A172 (cell line): ENCODE measurements at regions not wholly inside any gene's neighbourhood (a gene's known extent, or its start where the extent isn't known, plus 50 kb on each side); places are given as distances from the start of the nearest gene placed in this dataset.
"Not testable (repeated sequence)": the region's sequence is repeated elsewhere in the genome, so short reads cannot be mapped to it uniquely, and the experiment has no call there.

ENCODE experiments used
- DNase-seq: peaks from one replicate; pipeline ENCODE4 v3.0.0-alpha.2; 2015; ENCODE audit warnings: low spot score

DNA sequence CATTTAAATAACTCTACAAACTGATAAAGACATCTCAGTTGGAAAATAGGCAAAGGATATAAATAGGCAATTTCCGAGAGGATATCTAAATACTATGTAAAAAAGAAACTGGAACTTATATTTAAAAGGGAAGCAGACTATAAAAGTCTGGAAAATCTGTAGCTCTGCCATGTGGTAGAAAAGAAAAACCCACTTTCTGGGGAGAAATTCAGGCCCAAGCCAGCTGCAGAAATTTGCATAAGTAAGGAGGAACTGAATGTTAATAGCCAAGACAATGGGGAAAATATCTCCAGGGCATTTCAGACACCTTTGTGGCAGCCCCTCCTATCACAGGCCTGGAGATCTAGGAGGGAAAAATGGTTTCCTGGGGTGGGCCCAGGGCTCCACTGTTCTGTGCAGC, 97.8 kb upstream of the ZBED5 start:
- no peak for DNase-seq

DNA sequence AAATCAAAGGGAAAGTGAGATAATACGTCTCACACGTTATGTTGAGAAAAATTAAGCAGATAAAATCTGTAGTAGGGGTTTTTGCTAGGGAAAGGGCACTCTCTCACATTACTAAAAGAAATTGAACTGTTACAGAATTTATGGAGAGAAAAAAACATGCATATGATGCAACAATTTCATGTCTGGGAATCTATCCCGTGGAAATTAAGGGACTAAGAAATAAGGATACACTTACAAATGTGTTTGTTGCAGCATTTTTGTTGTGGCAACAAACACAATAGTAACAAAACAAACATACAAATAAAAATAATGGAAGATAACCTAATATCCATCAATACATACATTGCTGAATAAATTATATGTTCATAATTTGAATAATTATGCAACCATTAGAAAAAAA, 96.3 kb upstream of the ZBED5 start:
- DNase-seq = no peak

DNA sequence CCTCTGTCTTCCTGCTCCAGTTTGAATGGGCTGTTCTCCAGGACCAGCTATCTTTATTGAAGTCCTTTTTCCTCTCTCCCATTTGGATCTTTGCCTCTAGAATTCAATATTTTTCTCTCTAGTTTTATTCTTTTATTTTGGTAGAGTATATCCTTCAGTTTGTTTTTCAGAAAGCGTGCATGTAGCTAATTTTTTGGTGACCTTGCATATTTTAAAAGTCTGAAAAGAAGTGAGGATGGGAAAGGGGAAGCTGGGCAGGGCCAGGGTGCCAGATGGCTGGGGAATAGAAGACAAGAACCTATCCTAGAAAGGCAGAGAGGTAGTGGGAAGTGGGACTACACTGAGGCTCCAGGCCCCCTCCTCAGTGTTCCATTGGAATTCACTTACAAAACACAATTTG, 95.0 kb upstream of the ZBED5 start:
- no peak for DNase-seq

DNA sequence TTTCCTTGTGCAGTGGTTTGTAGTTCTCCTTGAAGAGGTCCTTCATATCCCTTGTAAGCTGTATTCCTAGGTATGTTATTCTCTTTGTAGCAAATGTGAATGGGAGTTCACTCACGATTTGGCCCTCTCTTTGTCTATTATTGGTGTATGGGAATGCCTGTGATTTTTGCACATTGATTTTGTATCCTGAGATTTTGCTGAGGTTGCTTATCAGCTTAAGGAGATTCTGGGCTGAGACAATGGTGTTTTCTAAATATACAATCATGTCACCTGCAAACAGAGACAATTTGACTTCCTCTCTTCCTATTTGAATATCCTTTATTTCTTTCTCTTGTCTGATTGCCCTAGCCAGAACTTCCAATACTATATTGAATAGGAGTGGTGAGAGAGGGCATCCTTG, 90.1 kb upstream of the ZBED5 start:
- not testable (repeated sequence) for DNase-seq

DNA sequence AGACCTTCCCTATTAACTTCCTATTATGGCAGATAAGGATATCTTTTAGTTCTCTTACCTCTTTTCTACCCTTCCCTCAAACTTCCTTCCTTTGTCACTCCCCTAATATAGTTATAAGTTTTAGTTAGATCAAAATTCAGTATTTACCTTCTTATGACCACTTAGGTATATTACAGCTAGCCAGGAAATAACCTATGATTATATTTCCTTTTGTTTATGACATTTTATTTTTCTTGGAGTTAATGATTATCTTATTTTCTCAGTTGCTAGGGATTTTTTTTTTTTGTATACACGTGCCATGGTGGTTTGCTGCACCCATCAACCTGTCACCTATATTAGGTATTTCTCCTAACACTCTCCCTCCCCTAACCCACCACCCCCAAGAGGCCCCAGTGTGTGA, 88.2 kb upstream of the ZBED5 start:
- no peak for DNase-seq

DNA sequence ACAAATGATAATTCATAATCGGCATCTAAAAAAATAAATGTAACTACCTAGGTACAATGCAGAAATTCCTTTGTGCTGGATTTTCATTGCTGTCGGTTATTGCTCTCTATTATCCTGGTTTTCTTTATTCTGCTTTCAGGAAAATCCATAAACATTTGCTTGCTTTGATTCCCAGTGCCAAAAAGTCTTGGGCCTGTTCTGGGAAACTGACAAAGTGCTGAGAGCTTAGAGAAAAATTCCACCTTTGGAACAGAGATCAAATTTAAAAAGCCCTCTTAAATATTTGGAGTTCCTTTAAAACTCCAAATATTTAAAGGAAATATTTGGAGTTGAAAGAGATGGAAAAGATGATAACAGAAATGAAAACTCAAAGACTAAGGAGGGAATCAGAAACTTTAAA, 87.3 kb upstream of the ZBED5 start:
- no peak for DNase-seq

DNA sequence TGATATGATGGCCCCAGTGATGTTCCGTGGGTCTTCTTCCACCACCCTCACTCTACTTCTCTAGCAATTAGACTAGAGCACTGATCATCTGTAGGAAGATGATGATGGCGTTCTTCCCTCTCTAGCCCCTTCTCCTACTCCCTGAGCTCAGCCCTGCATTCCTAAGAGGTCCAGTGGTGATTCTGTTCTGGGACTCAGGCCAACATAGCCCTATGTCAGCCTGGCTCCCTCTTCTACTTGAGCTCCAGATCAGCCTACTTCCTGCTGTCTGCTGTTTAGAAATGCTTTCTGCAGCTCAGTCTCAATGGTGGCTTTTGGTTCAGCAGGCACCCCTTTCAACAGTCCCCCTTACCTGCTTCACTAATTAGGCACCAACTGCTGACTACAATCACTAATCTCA, 86.1 kb upstream of the ZBED5 start:
- DNase-seq = no peak

DNA sequence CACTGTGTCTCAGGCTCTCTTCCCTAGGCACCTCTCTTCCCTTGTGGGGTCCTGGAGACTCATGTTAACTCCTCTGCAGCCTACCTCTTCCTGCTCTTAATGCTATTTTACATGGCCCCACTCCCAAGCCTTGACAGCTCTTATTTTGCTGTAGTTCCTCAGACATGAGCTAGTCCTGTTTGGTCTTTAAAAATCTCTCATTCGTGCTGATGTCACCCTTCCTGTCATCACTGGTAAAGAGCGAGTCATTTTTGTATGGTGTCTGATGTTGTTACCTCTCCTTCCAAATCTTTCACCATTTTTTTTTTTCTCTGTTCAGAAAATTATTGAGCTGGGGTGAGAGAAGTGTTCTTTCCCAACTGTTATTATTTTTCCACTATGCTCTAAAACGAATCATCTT, 84.8 kb upstream of the ZBED5 start:
- DNase-seq = no peak

DNA sequence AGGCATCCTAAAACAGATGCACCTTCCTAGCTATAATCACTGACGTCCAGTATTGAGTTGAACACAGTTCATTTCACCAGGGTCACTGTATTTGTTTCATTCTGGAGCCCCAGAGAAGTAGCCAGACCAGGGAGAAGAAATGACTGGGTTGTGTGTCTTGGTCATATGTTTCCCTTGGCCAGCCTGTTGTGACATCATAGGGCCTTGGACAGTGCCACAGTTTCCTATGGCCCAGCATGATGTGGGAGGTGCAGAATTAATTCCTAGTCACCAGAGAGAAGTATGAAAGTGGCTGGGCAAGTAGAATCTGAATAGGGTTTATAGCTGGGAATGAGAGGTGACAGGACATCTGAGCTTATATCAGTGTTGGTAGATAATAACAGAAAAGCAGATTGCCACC, 84.0 kb upstream of the ZBED5 start:
- DNase-seq = no peak

DNA sequence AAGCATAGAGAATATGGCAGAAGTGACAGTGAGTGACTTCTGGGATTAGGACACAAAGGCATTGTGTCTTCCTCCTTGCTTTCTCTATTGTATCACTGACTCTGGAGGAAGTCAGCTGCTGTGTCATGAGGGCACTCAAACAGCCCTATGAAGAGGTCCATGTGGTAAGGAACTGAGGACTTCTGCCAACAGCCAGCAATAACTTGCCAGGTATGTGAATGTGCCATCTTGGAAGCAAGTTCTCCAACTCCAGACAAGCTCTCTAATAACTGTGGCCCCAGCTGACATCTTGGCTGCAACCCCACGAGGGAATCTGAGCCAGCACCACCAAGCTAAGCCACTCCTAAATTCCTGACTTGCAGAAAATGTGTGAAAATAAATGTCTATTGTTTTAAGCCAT, 83.6 kb upstream of the ZBED5 start:
- no peak for DNase-seq

DNA sequence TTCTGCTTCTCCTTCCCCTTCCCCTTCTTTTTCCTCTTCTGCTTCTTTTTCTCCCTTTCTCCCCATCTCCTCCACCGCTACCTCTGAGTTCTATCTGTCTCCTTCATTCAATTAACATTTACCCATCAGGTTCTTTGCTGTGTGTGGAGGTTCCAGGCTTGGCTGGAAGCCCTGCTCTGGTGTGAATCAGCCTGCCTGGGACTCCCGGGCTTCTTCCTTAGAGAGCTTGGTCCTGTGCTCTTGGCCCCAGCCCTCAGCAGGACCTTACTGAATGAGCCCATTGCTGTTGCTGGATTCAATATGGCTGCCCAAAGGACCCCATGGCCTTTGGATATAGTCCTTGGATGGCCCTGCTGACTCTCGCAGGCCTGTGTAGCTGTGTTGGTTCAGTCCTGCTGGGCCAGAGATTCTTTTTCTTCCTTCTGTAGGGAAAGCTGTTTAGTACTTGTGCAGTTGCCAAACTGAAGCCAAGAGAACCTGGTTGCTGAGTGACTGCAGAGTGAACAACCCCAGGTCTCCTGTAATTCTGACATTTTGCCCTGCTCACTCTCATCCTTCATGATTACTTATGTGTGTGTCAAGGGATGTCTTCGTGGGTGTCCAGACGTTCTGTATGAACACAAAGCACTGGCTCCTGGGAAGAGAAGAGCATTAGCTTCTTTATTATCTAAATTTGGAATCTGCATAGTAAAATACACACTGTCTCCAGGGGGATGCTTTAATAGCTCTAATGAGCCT, 81.0 kb upstream of the ZBED5 start:
- no peak for DNase-seq

DNA sequence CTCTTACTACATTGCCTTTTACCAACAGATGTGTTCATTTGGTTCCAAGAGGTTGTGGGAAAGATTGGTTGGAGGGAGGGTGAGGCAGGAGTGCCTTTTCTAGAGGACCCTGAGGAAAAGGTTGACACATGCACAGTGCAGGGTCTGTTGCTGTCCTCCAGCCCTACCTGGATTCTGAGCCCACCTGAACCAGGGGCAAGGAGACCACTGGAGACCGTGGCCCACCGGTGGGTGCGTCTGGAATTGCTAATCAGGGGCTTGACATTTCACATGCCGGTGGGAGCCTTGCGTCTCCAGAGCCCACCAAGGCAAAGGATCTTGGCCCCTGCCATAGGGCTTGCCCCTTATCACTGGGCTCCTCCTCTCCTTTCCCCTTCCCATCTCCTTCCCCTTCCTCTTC, 80.4 kb upstream of the ZBED5 start:
- no peak for DNase-seq

DNA sequence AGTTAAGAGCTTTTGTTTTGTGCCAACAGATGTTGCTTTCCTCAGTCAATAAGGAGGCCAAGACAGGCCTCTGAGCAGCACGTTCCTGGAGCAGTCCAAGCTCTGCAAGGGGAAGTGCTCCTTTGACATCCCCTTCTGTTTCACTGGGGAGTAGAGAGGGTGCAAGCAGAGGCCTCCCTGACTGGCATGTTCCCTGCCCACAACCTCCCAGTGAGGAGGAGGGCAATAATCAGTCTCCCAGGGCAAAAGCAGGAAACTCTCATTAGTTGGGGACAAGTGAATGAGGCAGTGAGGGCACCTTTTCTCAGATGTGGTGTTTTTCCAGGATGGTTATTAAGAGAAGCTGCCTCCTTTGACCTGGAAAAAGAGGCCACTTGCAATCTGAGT, 79.5 kb upstream of the ZBED5 start:
- DNase-seq = no peak

DNA sequence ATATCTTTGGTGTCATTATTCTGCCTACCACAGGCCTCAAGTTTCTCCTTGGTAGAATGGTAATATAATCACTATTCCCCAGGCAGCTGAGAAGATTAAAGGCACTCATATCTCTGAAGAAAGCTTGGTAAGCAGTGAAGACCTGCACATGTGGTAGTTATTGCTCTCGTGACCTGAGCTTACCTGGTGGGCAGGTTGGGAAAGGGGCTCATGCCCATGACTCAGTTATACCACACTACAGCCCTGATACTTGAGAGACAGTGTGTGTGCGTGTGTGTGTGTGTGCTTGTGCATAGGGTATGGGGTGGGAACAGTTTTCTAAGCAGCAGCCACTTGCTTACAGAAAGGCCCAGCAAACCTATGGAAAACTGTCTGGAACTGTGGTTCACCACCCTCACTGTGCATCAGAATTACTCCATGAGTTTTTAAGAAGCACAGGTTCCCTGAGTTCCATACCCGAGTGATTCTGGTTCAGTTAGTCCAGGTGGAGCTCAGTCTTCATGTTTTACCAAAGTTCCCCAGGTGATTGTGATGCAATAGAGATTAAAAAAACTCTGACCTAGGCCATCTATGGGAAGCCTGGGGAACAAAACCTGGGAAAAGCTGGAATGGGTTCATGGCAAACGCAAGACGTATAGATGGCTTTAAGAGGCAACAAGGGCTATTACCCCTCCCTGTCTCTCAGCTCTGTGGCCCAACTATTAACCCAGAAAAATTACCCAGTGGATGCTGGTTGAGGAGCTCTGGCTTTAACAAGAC, 79.0 kb upstream of the ZBED5 start:
- no peak for DNase-seq

DNA sequence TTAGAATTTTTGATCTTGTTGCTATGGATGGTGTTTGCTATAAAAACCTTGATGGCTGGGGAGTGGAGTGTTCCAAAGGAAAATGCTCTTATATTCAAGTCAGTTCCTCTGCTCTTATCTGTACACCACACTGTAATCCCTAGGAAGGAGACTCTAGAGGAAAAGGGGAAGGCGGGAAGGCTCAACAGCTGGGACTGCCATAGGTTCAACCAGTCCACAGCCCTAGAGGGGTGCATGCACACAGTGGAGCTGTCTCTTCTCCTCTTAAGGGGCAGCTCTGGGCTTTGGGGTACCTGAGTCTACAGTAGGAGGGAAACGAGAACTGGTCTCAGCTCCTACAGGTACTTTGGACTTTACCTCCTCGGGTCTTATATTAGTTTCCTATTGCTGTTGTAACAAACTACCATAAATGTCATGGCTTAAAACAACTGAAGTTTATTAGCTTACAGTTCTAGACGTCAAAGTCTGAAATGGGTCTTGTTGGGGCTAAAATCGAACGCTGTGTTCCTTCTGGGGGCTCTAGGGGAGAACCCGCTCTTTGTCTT, 77.2 kb upstream of the ZBED5 start:
- no peak for DNase-seq

DNA sequence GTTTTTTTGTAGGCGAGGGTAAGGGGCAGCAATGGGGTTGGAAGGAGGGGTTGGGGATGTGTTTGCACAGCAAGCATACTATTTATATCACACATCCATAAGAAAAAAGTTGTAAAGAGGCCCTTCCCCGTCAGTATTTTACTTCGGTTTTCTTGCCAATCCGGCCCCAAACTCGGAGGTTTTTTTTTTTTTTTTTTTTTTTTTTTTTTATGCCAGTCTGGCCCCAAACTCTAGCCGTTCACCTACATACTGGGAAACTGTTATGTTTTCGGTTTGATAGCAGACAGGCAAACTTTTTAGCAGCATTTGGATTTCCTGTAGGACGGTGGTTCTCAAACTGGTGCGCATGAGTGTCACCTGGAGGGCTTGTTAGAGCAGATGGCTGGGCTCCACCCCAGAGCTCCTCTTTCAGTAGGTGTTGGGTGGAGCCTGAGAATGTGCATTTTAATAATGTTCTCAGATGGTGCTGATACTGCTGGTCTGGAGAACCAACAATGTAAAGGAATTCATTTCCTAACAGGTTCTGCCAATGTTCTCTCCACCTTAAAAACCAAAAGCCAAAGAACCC, 76.5 kb upstream of the ZBED5 start:
- DNase-seq = no peak

DNA sequence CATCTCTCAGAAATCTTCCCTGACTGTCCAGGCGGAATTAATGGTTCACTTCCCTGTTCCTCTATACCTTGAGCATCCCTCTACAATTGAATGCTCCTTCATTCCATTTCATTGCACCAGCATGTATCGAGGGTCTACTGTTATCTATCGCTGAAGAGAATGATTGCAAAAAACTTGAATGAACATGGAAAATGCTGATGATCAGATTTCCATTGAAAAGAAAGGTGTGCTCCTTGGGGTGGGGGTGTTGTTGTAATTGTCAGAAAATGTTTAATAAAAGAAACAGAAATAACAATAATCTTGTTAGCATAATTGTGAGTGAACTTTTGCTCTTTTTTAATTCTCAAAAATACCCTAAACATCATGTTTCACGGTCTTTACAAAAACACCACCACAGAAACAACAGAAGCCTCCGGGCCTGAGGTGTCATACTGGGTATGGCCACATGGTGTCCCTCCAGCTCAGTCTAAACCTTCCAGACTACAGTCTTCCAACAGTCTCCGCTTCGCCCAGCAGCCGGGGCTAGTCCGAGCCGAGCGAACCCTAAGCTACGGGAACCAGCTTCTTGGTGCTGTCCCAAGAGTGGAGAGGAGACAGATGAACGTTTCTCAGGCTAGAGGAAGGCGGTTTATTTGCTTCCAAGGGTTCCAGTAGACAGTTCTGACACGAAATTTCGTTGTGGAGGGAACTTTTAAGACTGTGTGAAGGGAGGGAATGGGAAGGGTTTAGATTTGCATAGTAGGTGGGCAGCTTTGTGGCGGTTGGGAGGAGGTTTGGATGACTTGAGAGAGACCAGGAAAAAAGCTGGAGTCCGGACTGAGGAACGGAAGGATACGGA, 75.8 kb upstream of the ZBED5 start:
- peak; percentile 90 for DNase-seq

DNA sequence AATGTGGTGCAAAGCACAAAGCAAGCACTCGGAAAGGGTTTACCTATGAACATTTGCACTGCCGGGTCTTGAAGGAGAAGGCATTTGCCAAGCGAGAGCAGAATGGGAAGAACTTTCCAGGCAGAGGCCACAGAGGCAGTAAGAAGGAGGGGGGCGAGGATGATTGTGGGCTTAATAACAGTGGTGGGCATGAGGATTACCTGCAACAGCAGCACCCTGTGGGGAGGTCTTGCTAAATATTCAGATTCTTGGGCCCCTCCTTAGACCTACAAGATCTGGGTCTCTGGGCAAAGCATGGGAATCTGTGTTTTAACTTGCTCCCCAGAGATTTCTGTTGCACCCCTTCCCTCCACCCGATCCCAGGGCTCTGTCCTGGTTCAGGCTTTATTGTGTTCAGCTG, 75.1 kb upstream of the ZBED5 start:
- DNase-seq = no peak

DNA sequence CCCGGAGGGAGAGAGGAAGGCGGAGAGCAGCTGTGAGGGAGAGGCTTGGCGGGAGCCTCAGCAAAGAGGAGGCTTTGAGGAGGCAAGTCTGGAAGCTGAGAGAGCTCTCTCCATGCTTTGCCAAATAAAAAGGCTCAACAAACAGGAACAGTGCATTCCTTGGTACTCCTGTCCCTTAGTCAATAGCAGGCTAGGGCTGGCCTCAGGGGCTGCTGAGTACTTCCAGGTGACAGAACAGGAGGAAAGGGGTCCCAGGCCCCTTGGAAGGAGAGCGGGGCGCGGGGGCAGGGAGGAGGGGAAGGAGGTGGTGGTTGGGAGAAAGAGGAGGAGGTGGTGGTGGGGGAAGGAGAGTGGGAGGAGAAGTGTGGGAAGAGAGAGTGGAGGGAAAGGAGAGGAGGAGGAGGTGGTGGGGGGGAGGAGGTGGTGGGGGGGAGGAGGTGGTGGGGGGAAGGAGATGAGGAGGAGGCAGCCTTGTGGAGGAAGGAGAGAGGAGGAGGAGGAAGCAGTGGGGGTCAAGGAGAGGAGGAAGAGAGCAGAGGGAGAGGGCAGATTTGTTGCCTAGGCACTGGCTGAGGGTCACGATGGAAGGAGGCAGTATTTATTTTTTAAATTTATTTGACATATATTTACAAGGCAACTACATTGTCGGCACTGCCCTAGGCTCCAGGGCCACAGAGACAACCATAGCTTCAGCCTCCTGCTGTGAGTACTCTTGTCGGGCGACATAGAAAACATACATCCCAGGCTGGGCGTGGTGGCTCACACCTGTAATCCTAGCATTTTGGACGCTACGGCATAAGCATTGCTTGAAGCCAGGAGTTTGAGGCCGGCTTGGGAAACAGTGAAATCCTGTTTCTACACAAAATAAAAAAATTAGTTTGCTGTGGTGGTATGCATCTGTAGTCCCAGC, 74.2 kb upstream of the ZBED5 start:
- DNase-seq = no peak

DNA sequence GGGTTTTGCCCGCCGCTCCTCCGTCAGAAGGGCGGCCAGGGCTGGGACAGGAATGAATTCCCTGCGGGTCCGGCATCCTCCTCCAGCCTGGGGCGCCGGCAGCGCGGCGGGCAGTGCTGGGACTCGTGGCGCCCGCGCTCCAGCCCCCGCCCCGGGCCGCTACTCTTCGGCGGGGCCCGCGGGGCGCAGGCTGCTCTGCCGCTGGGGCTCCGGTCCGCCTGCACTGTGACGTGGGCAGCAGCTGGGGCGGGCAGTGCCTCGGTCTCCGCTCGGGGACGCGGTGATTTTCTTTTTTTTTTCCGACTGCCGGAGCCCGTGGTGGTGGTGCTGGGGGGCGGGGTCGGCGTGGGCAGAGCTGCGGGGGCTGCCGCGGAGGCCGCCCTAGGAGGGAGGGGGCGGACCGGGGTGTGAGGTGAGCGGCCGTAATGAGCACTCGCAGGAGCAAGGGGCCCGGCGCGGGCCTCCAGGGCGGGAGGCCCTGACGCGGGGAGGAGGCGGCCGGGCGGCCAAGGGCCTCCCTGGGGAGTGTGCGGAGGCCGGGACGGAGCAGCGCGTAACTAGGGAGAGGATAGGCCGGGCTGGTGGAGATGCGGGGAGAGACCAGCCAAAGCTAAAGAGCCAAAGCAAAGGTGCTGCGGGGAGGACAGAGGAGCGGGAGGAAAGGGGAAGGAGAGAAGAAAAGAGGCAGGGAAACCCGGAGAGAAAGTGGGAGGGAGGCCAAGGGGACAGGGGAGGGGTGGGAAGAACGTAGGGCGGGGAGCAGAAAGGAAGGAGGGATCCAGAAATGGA, 73.3 kb upstream of the ZBED5 start:
- peak; percentile 65 for DNase-seq
